AG09309 (cell line): ENCODE measurements at regions not wholly inside any gene's neighbourhood (a gene's known extent, or its start where the extent isn't known, plus 50 kb on each side); places are given as distances from the start of the nearest gene placed in this dataset.

Experiments used
- DNase-seq: peaks from one replicate; pipeline ENCODE4 v3.0.0-alpha.2; 2010; ENCODE audit warnings: low read depth
- H3K4me3 ChIP-seq: 2 replicates; pipeline ENCODE4 v1.5.1; 2011; ENCODE audit warnings: mild to moderate bottlenecking, low read depth, low read length, moderate library complexity; ENCODE audit not compliant: control insufficient read depth
- CTCF ChIP-seq: IDR thresholded peaks from 2 replicates; pipeline ENCODE4 v1.5.1; 2011; ENCODE audit warnings: mild to moderate bottlenecking, low read depth, low read length, inconsistent platforms; ENCODE audit not compliant: insufficient read depth, control insufficient read depth; ENCODE audit errors: missing control alignments

- no peak for DNase-seq
- no peak overlapping the region for H3K4me3 ChIP-seq
- TF ChIP-seq CTCF, result no peak
These were observed 193.8 kb downstream of the SNX10 start for GRCh38 chr7:26485367-26485934.

- no peak for DNase-seq
- TF ChIP-seq CTCF, result no peak
- no peak overlapping the region for H3K4me3 ChIP-seq
These were observed 194.5 kb downstream of the SNX10 start for GRCh38 chr7:26486153-26486552.

- TF ChIP-seq CTCF, result no peak
- no peak for DNase-seq
- no peak overlapping the region for H3K4me3 ChIP-seq
These were observed 196.3 kb downstream of the SNX10 start for GRCh38 chr7:26487780-26488515.

GRCh38 chr7:26489391-26489790 is 197.7 kb downstream of the SNX10 start:
- no peak for TF ChIP-seq CTCF
- DNase-seq, result no peak
- H3K4me3 ChIP-seq, result no peak overlapping the region

- H3K4me3 ChIP-seq, result no peak overlapping the region
- no peak for DNase-seq
- TF ChIP-seq CTCF, result no peak
These were observed 198.4 kb downstream of the SNX10 start for GRCh38 chr7:26489906-26490639.

GRCh38 chr7:26490640-26491624 is 199.3 kb downstream of the SNX10 start:
- no peak for DNase-seq
- H3K4me3 ChIP-seq, result no peak overlapping the region
- TF ChIP-seq CTCF, result no peak
